Hepatocyte (in vitro differentiated cells): ENCODE measurements at regions not wholly inside any gene's neighbourhood (a gene's known extent, or its start where the extent isn't known, plus 50 kb on each side); places are given as distances from the start of the nearest gene placed in this dataset. TPM values are rescaled to one million over a fixed set of nuclear protein-coding genes. Genes with fewer than 3 reads are reported as not detected.

Source experiments
- DNase-seq: peaks from one replicate; pipeline ENCODE4 v3.0.0-alpha.2; 2016; ENCODE audit warnings: low spot score
- H2AFZ ChIP-seq: fragments of 200-600 bp; sonication (generic); 2 replicates; pipeline ENCODE4 v1.6.0; 2016; ENCODE audit warnings: antibody characterized with exemption, mild to moderate bottlenecking
- H3K27ac ChIP-seq: fragments of 200-600 bp; sonication (generic); 2 replicates; pipeline ENCODE4 v1.5.1; 2016; ENCODE audit warnings: mild to moderate bottlenecking
- H3K27me3 ChIP-seq: fragments of 200-600 bp; sonication (generic); 2 replicates; pipeline ENCODE4 v1.6.1; 2016
- H3K36me3 ChIP-seq: fragments of 200-600 bp; sonication (generic); replicated peaks from 2 replicates; pipeline ENCODE4 v1.5.1; 2016; ENCODE audit warnings: low read depth; ENCODE audit not compliant: insufficient read depth
- H3K4me1 ChIP-seq: fragments of 200-600 bp; sonication (generic); 2 replicates; pipeline ENCODE4 v1.5.1; 2016; ENCODE audit warnings: mild to moderate bottlenecking, moderate library complexity; ENCODE audit not compliant: insufficient read depth
- H3K4me2 ChIP-seq: fragments of 200-600 bp; sonication (generic); 2 replicates; pipeline ENCODE4 v1.6.0; 2016
- H3K4me3 ChIP-seq: fragments of 200-600 bp; sonication (generic); 2 replicates; pipeline ENCODE4 v1.5.1; 2016; ENCODE audit warnings: mild to moderate bottlenecking
- H3K79me2 ChIP-seq: fragments of 200-600 bp; sonication (generic); 2 replicates; pipeline ENCODE4 v1.6.0; 2017; ENCODE audit warnings: mild to moderate bottlenecking
- H3K9me2 ChIP-seq: fragments of 200-600 bp; sonication (generic); replicated peaks from 2 replicates; pipeline ENCODE4 v1.6.0; 2017; ENCODE audit warnings: mild to moderate bottlenecking; ENCODE audit not compliant: insufficient read depth
- H3K9me3 ChIP-seq: fragments of 200-600 bp; sonication (generic); 2 replicates; pipeline ENCODE4 v1.5.1; 2016; ENCODE audit warnings: low read depth, mild to moderate bottlenecking
- H4K20me1 ChIP-seq: fragments of 200-600 bp; sonication (generic); 2 replicates; pipeline ENCODE4 v1.6.0; 2016; ENCODE audit warnings: mild to moderate bottlenecking; ENCODE audit not compliant: insufficient read depth, poor library complexity, severe bottlenecking
- CTCF ChIP-seq: fragments of 200-600 bp; sonication (generic); IDR thresholded peaks from 2 replicates; pipeline ENCODE4 v1.5.1; 2016; ENCODE audit warnings: antibody characterized with exemption, mild to moderate bottlenecking; ENCODE audit not compliant: poor library complexity
- EZH2 ChIP-seq: fragments of 200-600 bp; sonication (generic); IDR thresholded peaks from 2 replicates; pipeline ENCODE4 v1.6.1; 2016; ENCODE audit warnings: antibody characterized with exemption, mild to moderate bottlenecking, borderline replicate concordance
- EZH2phosphoT487 ChIP-seq: fragments of 200-600 bp; sonication (generic); IDR thresholded peaks from one replicate; pipeline ENCODE4 v1.6.1; 2018; ENCODE audit warnings: antibody characterized with exemption, mild to moderate bottlenecking, low read depth, moderate library complexity; ENCODE audit not compliant: unreplicated experiment, severe bottlenecking
- WGBS: methylation state at CpG from one replicate; pipeline ENCODE4 v1.1.6; 2016; ENCODE audit warnings: low lambda C conversion rate; ENCODE audit errors: missing lambda C conversion rate; 5-methylcytosine and 5-hydroxymethylcytosine counted together
- small RNA-seq: library from RNA; depleted of rRNA; stranded (forward); fragments of <200 nt; gene quantifications from one replicate; pipeline ENCODE3, GENCODE V24; 2014

- Histone ChIP-seq H3K4me1 (no peaks in the 10 kb centered on the region), H3K36me3 (no peaks in the 10 kb centered on the region), H4K20me1 (no peaks in the 10 kb centered on the region), H3K9me2 (no peaks in the 10 kb centered on the region), H3K4me3 (no peak overlapping the region), H3K27ac (no peak overlapping the region), H3K4me2 (no peak overlapping the region), H2AFZ (no peak overlapping the region), H3K9me3 (no peaks in the 10 kb centered on the region), H3K27me3 (no peaks in the 10 kb centered on the region), H3K79me2 (no peaks in the 10 kb centered on the region)
- 80% methylated on average over 2 of the region's 2 CpGs for WGBS
- TF ChIP-seq EZH2 (no peak), EZH2phosphoT487 (no peak), CTCF (no peak)
- no peak for DNase-seq
Observed at GRCh38 chr4:81523672-81524327, 52.1 kb upstream of the RASGEF1B start.

GRCh38 chr4:81522711-81523110 is 51.0 kb upstream of the RASGEF1B start:
- H3K9me3 ChIP-seq, result no peaks in the 10 kb centered on the region
- 54% methylated on average over 2 of the region's 2 CpGs for WGBS
- H3K79me2 ChIP-seq, result no peaks in the 10 kb centered on the region
- H4K20me1 ChIP-seq, result no peaks in the 10 kb centered on the region
- no peak overlapping the region for H3K4me2 ChIP-seq
- DNase-seq, result no peak
- no peak overlapping the region for H3K27ac ChIP-seq
- TF ChIP-seq CTCF, result no peak
- no peak for TF ChIP-seq EZH2
- TF ChIP-seq EZH2phosphoT487, result no peak
- H3K36me3 ChIP-seq, result no peaks in the 10 kb centered on the region
- no peaks in the 10 kb centered on the region for H3K27me3 ChIP-seq
- no peaks in the 10 kb centered on the region for H3K9me2 ChIP-seq
- no peaks in the 10 kb centered on the region for H3K4me1 ChIP-seq
- no peak overlapping the region for H3K4me3 ChIP-seq
- no peak overlapping the region for H2AFZ ChIP-seq

GRCh38 chr4:81521708-81522107 is 50.0 kb upstream of the RASGEF1B start:
- DNase-seq, result no peak
- 85% methylated on average over 1 of the region's 1 CpG for WGBS

More at GRCh38 chr4:81521708-81522107, 50.0 kb upstream of the RASGEF1B start:
- H4K20me1 ChIP-seq, result no peaks in the 10 kb centered on the region
- H3K36me3 ChIP-seq, result no peaks in the 10 kb centered on the region
- no peak overlapping the region for H3K27ac ChIP-seq
- no peaks in the 10 kb centered on the region for H3K9me2 ChIP-seq
- H3K79me2 ChIP-seq, result no peaks in the 10 kb centered on the region
- TF ChIP-seq CTCF (no peak), EZH2phosphoT487 (no peak), EZH2 (no peak)
- no peaks in the 10 kb centered on the region for H3K27me3 ChIP-seq
- H2AFZ ChIP-seq, result no peak overlapping the region
- no peak overlapping the region for H3K4me3 ChIP-seq
- no peaks in the 10 kb centered on the region for H3K9me3 ChIP-seq
- H3K4me1 ChIP-seq, result no peaks in the 10 kb centered on the region
- no peak overlapping the region for H3K4me2 ChIP-seq

Small RNAs in the stretch of these regions (small RNA-seq; reads per million reads assigned to genes)
- gene RF00322, result not detected
- not detected for gene RNU6-499P
